Thoracic aorta (tissue), 2 donors: ENCODE measurements at regions not wholly inside any gene's neighbourhood (a gene's known extent, or its start where the extent isn't known, plus 50 kb on each side); places are given as distances from the start of the nearest gene placed in this dataset.

Source experiments
- ATAC-seq: fragments of 150-250 bp; one replicate; pipeline ENCODE4 v1.8.0; 2017; ENCODE audit warnings: low read depth; ENCODE audit not compliant: insufficient number of reproducible peaks, low FRiP score
- DNase-seq: peaks from one replicate; pipeline ENCODE4 v3.0.0-alpha.2; 2020; ENCODE audit warnings: low spot score
- H3K27ac ChIP-seq, 2 donors: fragments of 200-600 bp; sonication (generic); 1 replicate in 1 of 2; 2 replicates in 1 of 2; pipeline ENCODE4 v1.5.1; 2016; ENCODE audit warnings: mild to moderate bottlenecking in 2 of 2, moderate library complexity in 2 of 2
- H3K27me3 ChIP-seq: fragments of 200-600 bp; sonication (generic); replicated peaks from 2 replicates; pipeline ENCODE4 v1.6.0; 2016; ENCODE audit warnings: mild to moderate bottlenecking; ENCODE audit not compliant: insufficient read depth
- H3K36me3 ChIP-seq: fragments of 200-600 bp; sonication (generic); one replicate; pipeline ENCODE4 v1.5.1; 2016
- H3K4me1 ChIP-seq, 2 donors: fragments of 200-600 bp; sonication (generic); 1 replicate in 1 of 2; 2 replicates in 1 of 2; pipeline versions ENCODE4 v1.5.1 to v1.6.0; 2016; ENCODE audit warnings: low read depth in 2 of 2, mild to moderate bottlenecking in 1 of 2; ENCODE audit not compliant: control insufficient read depth in 1 of 2
- H3K4me3 ChIP-seq: fragments of 200-600 bp; sonication (generic); 2 replicates; pipeline ENCODE4 v1.5.1; 2016; ENCODE audit warnings: mild to moderate bottlenecking
- H3K9me3 ChIP-seq: fragments of 200-600 bp; sonication (generic); 2 replicates; pipeline ENCODE4 v1.5.1; 2016
- CTCF ChIP-seq: fragments of 200-600 bp; sonication (generic); IDR thresholded peaks from one replicate; pipeline ENCODE4 v1.5.1; 2019; ENCODE audit warnings: antibody characterized with exemption

- H3K9me3 ChIP-seq = no peaks in the 10 kb centered on the region
- DNase-seq (no peak), ATAC-seq (no peak)
- no peak overlapping the region for H3K27ac ChIP-seq
- H3K4me1 ChIP-seq = no peaks in the 10 kb centered on the region
- no peaks in the 10 kb centered on the region for H3K36me3 ChIP-seq
- H3K4me3 ChIP-seq = no peak overlapping the region
- TF ChIP-seq CTCF = no peak
- no peaks in the 10 kb centered on the region for H3K27me3 ChIP-seq
These were observed 202.8 kb downstream of the EFNB2 start for GRCh38 chr13:106332621-106333020.

DNA sequence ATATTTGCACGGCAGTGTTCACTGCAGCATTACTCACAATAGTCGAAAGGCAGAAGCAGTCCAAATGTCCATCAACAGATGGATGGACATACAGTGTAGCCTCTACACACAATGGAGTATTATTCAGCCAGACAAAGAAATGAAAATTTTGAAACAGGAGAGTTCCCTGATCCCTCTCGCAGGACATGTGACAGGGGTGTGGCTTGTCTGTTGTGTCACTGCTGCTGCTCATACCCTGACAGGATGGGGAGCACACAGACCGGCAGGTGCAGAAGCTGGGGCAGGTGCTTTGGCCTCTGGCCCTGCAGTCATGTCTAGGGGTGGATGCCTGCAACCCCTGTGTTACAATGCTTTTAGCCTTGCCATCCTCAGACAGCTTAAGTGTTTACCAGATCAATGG, 204.3 kb downstream of the EFNB2 start:
- Histone ChIP-seq H3K4me1 (no peaks in the 10 kb centered on the region), H3K27ac (no peak overlapping the region), H3K9me3 (no peaks in the 10 kb centered on the region), H3K4me3 (no peak overlapping the region), H3K36me3 (no peaks in the 10 kb centered on the region), H3K27me3 (no peaks in the 10 kb centered on the region)
- ATAC-seq = no peak
- DNase-seq = no peak
- no peak for TF ChIP-seq CTCF

- no peaks in the 10 kb centered on the region for H3K36me3 ChIP-seq
- H3K27me3 ChIP-seq = no peaks in the 10 kb centered on the region
- no peaks in the 10 kb centered on the region for H3K9me3 ChIP-seq
- DNase-seq = no peak
- H3K4me1 ChIP-seq = no peaks in the 10 kb centered on the region
- no peak for TF ChIP-seq CTCF
- ATAC-seq = no peak
- H3K4me3 ChIP-seq = no peak overlapping the region
- no peak overlapping the region for H3K27ac ChIP-seq
These were observed 205.5 kb downstream of the EFNB2 start for GRCh38 chr13:106329941-106330340.

DNA sequence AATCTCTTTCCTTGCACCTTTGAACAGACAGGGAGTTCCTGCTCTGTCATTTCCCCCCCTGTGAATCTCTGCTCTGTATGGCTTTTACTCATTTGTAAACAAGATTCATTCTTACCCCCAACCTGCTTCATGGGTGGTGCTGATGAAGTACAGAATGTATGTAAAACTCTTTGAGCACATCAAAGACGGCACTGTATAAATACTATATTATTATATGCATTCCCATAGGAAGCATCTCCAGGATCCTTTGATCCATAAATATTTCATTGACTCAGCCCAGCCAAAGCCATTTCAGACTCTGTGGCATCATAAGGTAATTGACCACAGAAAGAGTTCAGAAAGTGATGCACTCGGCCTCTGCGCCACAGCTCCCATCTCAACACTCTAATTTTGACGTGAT, 208.7 kb downstream of the EFNB2 start:
- H3K27me3 ChIP-seq = no peaks in the 10 kb centered on the region
- no peak overlapping the region for H3K27ac ChIP-seq
- no peak for ATAC-seq
- H3K9me3 ChIP-seq = peaks cover 6% of the 10 kb centered on the region
- H3K36me3 ChIP-seq = no peaks in the 10 kb centered on the region
- TF ChIP-seq CTCF = no peak
- no peak overlapping the region for H3K4me3 ChIP-seq
- DNase-seq = no peak
- no peaks in the 10 kb centered on the region for H3K4me1 ChIP-seq

DNA sequence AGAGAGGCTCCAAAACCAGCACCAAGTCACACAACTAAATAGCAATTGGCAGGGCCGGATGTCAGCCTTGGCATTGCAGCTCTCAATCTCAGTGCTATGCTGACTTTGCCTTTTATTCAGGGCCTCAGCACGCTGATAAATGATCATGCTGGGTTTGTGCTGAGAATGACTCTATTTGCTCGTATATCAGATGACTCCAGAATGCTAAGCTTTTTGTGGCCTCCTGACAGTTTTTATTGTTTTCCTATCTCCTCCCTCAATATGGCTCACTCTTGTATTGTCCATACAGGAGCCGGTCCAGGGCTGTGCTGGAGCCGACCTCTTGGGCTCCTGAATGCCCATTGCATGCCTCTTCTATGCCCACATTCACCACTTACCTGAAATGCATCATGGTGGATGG, 211.0 kb downstream of the EFNB2 start:
- TF ChIP-seq CTCF = no peak
- no peaks in the 10 kb centered on the region for H3K36me3 ChIP-seq
- H3K4me3 ChIP-seq = no peak overlapping the region
- H3K9me3 ChIP-seq = peaks cover 6% of the 10 kb centered on the region
- H3K4me1 ChIP-seq = no peaks in the 10 kb centered on the region
- H3K27ac ChIP-seq = no peak overlapping the region
- DNase-seq = no peak
- no peaks in the 10 kb centered on the region for H3K27me3 ChIP-seq
- no peak for ATAC-seq
